ENCODE measurements at regions not wholly inside any gene's neighbourhood (a gene's known extent, or its start where the extent isn't known, plus 50 kb on each side); places are given as distances from the start of the nearest gene placed in this dataset.

- TF ChIP-seq CTCF (IDR thresholded peaks at IDR 0.05; ENCODE audit: control insufficient read depth, extremely low read depth, insufficient read depth), result no peak
- no peak overlapping the region for H3K4me3 ChIP-seq (ENCODE audit: low read depth, low read length)
- no peak for DNase-seq (ENCODE audit: low read depth)
Measured at GRCh38 chr12:132407451-132407961, 78.1 kb upstream of the GALNT9 start.

- no peak for TF ChIP-seq CTCF (IDR thresholded peaks at IDR 0.05; ENCODE audit: control insufficient read depth, extremely low read depth, insufficient read depth)
- no peak for DNase-seq (ENCODE audit: low read depth)
- no peak overlapping the region for H3K4me3 ChIP-seq (ENCODE audit: low read depth, low read length)
Measured at GRCh38 chr12:132406493-132407450, 77.4 kb upstream of the GALNT9 start.

GRCh38 chr12:132405742-132406251 lies 76.4 kb upstream of the GALNT9 start:
- DNase-seq (ENCODE audit: low read depth), result no peak
- no peak for TF ChIP-seq CTCF (IDR thresholded peaks at IDR 0.05; ENCODE audit: control insufficient read depth, extremely low read depth, insufficient read depth)
- no peak overlapping the region for H3K4me3 ChIP-seq (ENCODE audit: low read depth, low read length)

- TF ChIP-seq CTCF (IDR thresholded peaks at IDR 0.05; ENCODE audit: control insufficient read depth, extremely low read depth, insufficient read depth), result no peak
- no peak for DNase-seq (ENCODE audit: low read depth)
- no peak overlapping the region for H3K4me3 ChIP-seq (ENCODE audit: low read depth, low read length)
Measured at GRCh38 chr12:132404951-132405741, 75.8 kb upstream of the GALNT9 start.

GRCh38 chr12:132404435-132404855 lies 75.1 kb upstream of the GALNT9 start:
- no peak for DNase-seq (ENCODE audit: low read depth)
- no peak for TF ChIP-seq CTCF (IDR thresholded peaks at IDR 0.05; ENCODE audit: control insufficient read depth, extremely low read depth, insufficient read depth)
- H3K4me3 ChIP-seq (ENCODE audit: low read depth, low read length), result no peak overlapping the region

- TF ChIP-seq CTCF (IDR thresholded peaks at IDR 0.05; ENCODE audit: control insufficient read depth, extremely low read depth, insufficient read depth), result no peak
- H3K4me3 ChIP-seq (ENCODE audit: low read depth, low read length), result no peak overlapping the region
- DNase-seq (ENCODE audit: low read depth), result no peak
Measured at GRCh38 chr12:132403636-132404434, 74.4 kb upstream of the GALNT9 start.
